WTC11 (cell line): ENCODE measurements at regions not wholly inside any gene's neighbourhood (a gene's known extent, or its start where the extent isn't known, plus 50 kb on each side); places are given as distances from the start of the nearest gene placed in this dataset.
"Not testable (repeated sequence)": the region's sequence is repeated elsewhere in the genome, so short reads cannot be mapped to it uniquely, and the experiment has no call there.

Experiments used
- ATAC-seq: fragments of 200-7000 bp; cut with Tn5 transposase; 2 replicates; pipeline ENCODE4 v1.10.0; 2021; ENCODE audit warnings: mild to moderate bottlenecking, moderate library complexity
- CTCF ChIA-PET: fragments of 300-600 bp; sonication (Branson Sonifier 250); formaldehyde crosslinking; loops from one replicate; lab custom pipeline; 2021; ENCODE audit warnings: antibody characterized with exemption; lab: Charles Lee
- POLR2A ChIA-PET: fragments of 350-600 bp; sonication (Branson Sonifier 250); formaldehyde crosslinking; loops from one replicate; lab custom pipeline; 2021; ENCODE audit warnings: antibody characterized with exemption; lab: Charles Lee
- DNase-seq: peaks from one replicate; pipeline ENCODE4 v3.0.0; 2021; ENCODE audit warnings: low spot score
- H3K27ac Mint-ChIP-seq: 2 replicates; pipeline ENCODE4 v1.8.0; 2021; ENCODE audit warnings: mixed read lengths
- H3K27me3 Mint-ChIP-seq: 2 replicates; pipeline ENCODE4 v1.8.0; 2021; ENCODE audit warnings: low read depth, mild to moderate bottlenecking, moderate library complexity, mixed read lengths
- H3K36me3 Mint-ChIP-seq: 2 replicates; pipeline ENCODE4 v1.8.0; 2021; ENCODE audit warnings: mixed read lengths
- H3K4me1 Mint-ChIP-seq: 2 replicates; pipeline ENCODE4 v1.8.0; 2022; ENCODE audit warnings: mixed read lengths
- H3K4me3 Mint-ChIP-seq: 2 replicates; pipeline ENCODE4 v1.8.0; 2021; ENCODE audit warnings: mild to moderate bottlenecking, moderate library complexity, mixed read lengths
- H3K9me3 Mint-ChIP-seq: 2 replicates; pipeline ENCODE4 v1.8.0; 2021; ENCODE audit warnings: mixed read lengths
- ARID4B ChIP-seq: sonication (generic); formaldehyde crosslinking; IDR thresholded peaks from 2 replicates; pipeline ENCODE4 v1.8.0; 2023; ENCODE audit warnings: missing genetic modification reagents, mild to moderate bottlenecking, borderline replicate concordance
- ATF3 ChIP-seq: sonication (generic); formaldehyde crosslinking; conservative IDR thresholded peaks from 2 replicates; pipeline ENCODE4 v1.8.1; 2022; ENCODE audit warnings: mild to moderate bottlenecking, missing genetic modification reagents
- ATF6 ChIP-seq: sonication (generic); formaldehyde crosslinking; IDR thresholded peaks from 2 replicates; pipeline ENCODE4 v1.8.1; 2023; ENCODE audit warnings: mild to moderate bottlenecking, missing genetic modification reagents
- CDX4 ChIP-seq: fragments of 250-450 bp; sonication (Bioruptor Pico); IDR thresholded peaks from 2 replicates; pipeline ENCODE4 v1.9.0; 2021; ENCODE audit warnings: moderate library complexity, mild to moderate bottlenecking, inconsistent platforms, borderline replicate concordance
- CREB1 ChIP-seq: sonication (generic); formaldehyde crosslinking; IDR thresholded peaks from 2 replicates; pipeline ENCODE4 v1.8.0; 2023; ENCODE audit warnings: mild to moderate bottlenecking, missing genetic modification reagents
- CREM ChIP-seq: sonication (generic); formaldehyde crosslinking; IDR thresholded peaks from 2 replicates; pipeline ENCODE4 v1.8.1; 2022; ENCODE audit warnings: mild to moderate bottlenecking, missing genetic modification reagents, moderate library complexity
- E2F4 ChIP-seq: sonication (generic); formaldehyde crosslinking; IDR thresholded peaks from 2 replicates; pipeline ENCODE4 v1.8.1; 2022; ENCODE audit warnings: low read depth, mild to moderate bottlenecking, moderate library complexity, missing genetic modification reagents, borderline replicate concordance
- ELF4 ChIP-seq: sonication (generic); formaldehyde crosslinking; IDR thresholded peaks from 2 replicates; pipeline ENCODE4 v1.8.1; 2022; ENCODE audit warnings: low read depth, mild to moderate bottlenecking, moderate library complexity, missing genetic modification reagents
- FOXP4 ChIP-seq: sonication (generic); formaldehyde crosslinking; IDR thresholded peaks from 2 replicates; pipeline ENCODE4 v1.8.0; 2022; ENCODE audit warnings: mild to moderate bottlenecking, missing genetic modification reagents
- GRHL2 ChIP-seq: fragments of 250-450 bp; sonication (Bioruptor Pico); IDR thresholded peaks from 2 replicates; pipeline ENCODE4 v1.8.0; 2022; ENCODE audit warnings: mild to moderate bottlenecking, moderate library complexity; ENCODE audit not compliant: insufficient replicate concordance, severe bottlenecking
- JAZF1 ChIP-seq: fragments of 250-450 bp; sonication (Bioruptor Pico); IDR thresholded peaks from 2 replicates; pipeline ENCODE4 v1.9.0; 2021; ENCODE audit warnings: moderate library complexity, mild to moderate bottlenecking, inconsistent platforms
- JUN ChIP-seq: sonication (generic); formaldehyde crosslinking; IDR thresholded peaks from 2 replicates; pipeline ENCODE4 v1.8.0; 2023; ENCODE audit warnings: mild to moderate bottlenecking, missing genetic modification reagents
- NR3C1 ChIP-seq: sonication (generic); formaldehyde crosslinking; conservative IDR thresholded peaks from 2 replicates; pipeline ENCODE4 v1.8.1; 2023; ENCODE audit warnings: low read depth, mild to moderate bottlenecking, missing genetic modification reagents
- OVOL2 ChIP-seq: fragments of 250-450 bp; sonication (Bioruptor Pico); IDR thresholded peaks from 2 replicates; pipeline ENCODE4 v1.9.0; 2021; ENCODE audit warnings: mild to moderate bottlenecking, borderline replicate concordance
- SMAD3 ChIP-seq: sonication (generic); formaldehyde crosslinking; IDR thresholded peaks from 2 replicates; pipeline ENCODE4 v1.8.0; 2022; ENCODE audit warnings: missing genetic modification reagents, mild to moderate bottlenecking, borderline replicate concordance
- SMAD4 ChIP-seq: sonication (generic); formaldehyde crosslinking; IDR thresholded peaks from 2 replicates; pipeline ENCODE4 v1.8.0; 2022; ENCODE audit warnings: mild to moderate bottlenecking, missing genetic modification reagents
- TEAD1 ChIP-seq: sonication (generic); formaldehyde crosslinking; IDR thresholded peaks from 2 replicates; pipeline ENCODE4 v1.8.0; 2022; ENCODE audit warnings: mild to moderate bottlenecking, missing genetic modification reagents
- ZNF121 ChIP-seq: sonication (generic); formaldehyde crosslinking; IDR thresholded peaks from 2 replicates; pipeline ENCODE4 v1.8.0; 2023; ENCODE audit warnings: missing genetic modification reagents
- ZNF396 ChIP-seq: fragments of 250-450 bp; sonication (Bioruptor Pico); IDR thresholded peaks from 2 replicates; pipeline ENCODE4 v1.8.0; 2021; ENCODE audit warnings: mild to moderate bottlenecking, moderate library complexity, borderline replicate concordance
- ZNF425 ChIP-seq: fragments of 250-450 bp; sonication (Bioruptor Pico); conservative IDR thresholded peaks from 2 replicates; pipeline ENCODE4 v1.9.0; 2021; ENCODE audit warnings: mild to moderate bottlenecking

GRCh38 chr13:43965459-43965845 is 85.7 kb downstream of the LACC1 start:
- H3K36me3 Mint-ChIP-seq = peaks cover 13% of the 10 kb centered on the region
- no peak overlapping the region for H3K27ac Mint-ChIP-seq
- TF ChIP-seq CREM (CRISPR knock-in tag) = no peak
- TF ChIP-seq JAZF1 = no peak
- no peak for TF ChIP-seq ATF3
- no peak for TF ChIP-seq CDX4
- TF ChIP-seq SMAD4 = no peak
- no peak for TF ChIP-seq SMAD3
- no peak for TF ChIP-seq JUN (CRISPR knock-in tag)
- no peak for TF ChIP-seq ELF4 (CRISPR knock-in tag)
- TF ChIP-seq ATF6 (CRISPR knock-in tag) = no peak
- no peak for TF ChIP-seq ARID4B
- no peak for TF ChIP-seq CREB1 (CRISPR knock-in tag)
- TF ChIP-seq GRHL2 (CRISPR knock-in tag) = no peak
- TF ChIP-seq TEAD1 (CRISPR knock-in tag) = no peak
- TF ChIP-seq OVOL2 (CRISPR knock-in tag) = no peak
- TF ChIP-seq E2F4 (CRISPR knock-in tag) = no peak
- no peak for TF ChIP-seq ZNF121
- TF ChIP-seq FOXP4 (CRISPR knock-in tag) = no peak
- no peak for TF ChIP-seq ZNF425 (CRISPR knock-in tag)
- TF ChIP-seq NR3C1 (CRISPR knock-in tag) = no peak
- TF ChIP-seq ZNF396 (CRISPR knock-in tag) = no peak
- TF ChIP-seq, all 79 proteins: peak for 0
- CTCF ChIA-PET = interaction anchor here (0.9 kb wide), 1 partner anchor 71 kb away, joined by 3 read pairs; no protein-coding TSS in a partner anchor
- ATAC-seq = no peak
- peaks cover 14% of the 10 kb centered on the region for H3K4me1 Mint-ChIP-seq
- POLR2A ChIA-PET = no interaction called here
- H3K9me3 Mint-ChIP-seq = peaks cover 8% of the 10 kb centered on the region
- no peaks in the 10 kb centered on the region; the same call in 1 of the 2 replicates for H3K27me3 Mint-ChIP-seq
- no peak for DNase-seq
- H3K4me3 Mint-ChIP-seq = no peak overlapping the region

GRCh38 chr13:43968251-43968942 is 88.7 kb downstream of the LACC1 start:
- CTCF ChIA-PET, ATAC-seq, POLR2A ChIA-PET, H3K27me3 Mint-ChIP-seq, DNase-seq, H3K27ac Mint-ChIP-seq, H3K4me3 Mint-ChIP-seq, H3K9me3 Mint-ChIP-seq: not testable (repeated sequence)
- Mint-ChIP-seq H3K36me3 (peaks cover 13% of the 10 kb centered on the region), H3K4me1 (peaks cover 13% of the 10 kb centered on the region)
